Cardiac muscle cell (in vitro differentiated cells and primary cell): ENCODE measurements at regions not wholly inside any gene's neighbourhood (a gene's known extent, or its start where the extent isn't known, plus 50 kb on each side); places are given as distances from the start of the nearest gene placed in this dataset.
A peak's percentile ranks its signal among the peaks of the same experiment; 100 is the strongest.

Experiments used
- DNase-seq, 2 donors: peaks; one replicate each; pipeline versions ENCODE4 v3.0.0 to v3.0.0-alpha.2; 2010 to 2017; ENCODE audit warnings: low read depth in 1 of 2, low spot score in 1 of 2
- H3K27ac ChIP-seq: fragments of 200-600 bp; sonication (generic); 2 replicates; pipeline ENCODE4 v1.5.1; 2016
- H3K27me3 ChIP-seq: fragments of 200-600 bp; sonication (generic); 2 replicates; pipeline ENCODE4 v1.6.0; 2016; ENCODE audit warnings: control low read depth
- H3K36me3 ChIP-seq: fragments of 200-600 bp; sonication (generic); 2 replicates; pipeline ENCODE4 v1.5.1; 2016; ENCODE audit warnings: control low read depth
- H3K4me1 ChIP-seq: fragments of 200-600 bp; sonication (generic); 2 replicates; pipeline ENCODE4 v1.8.1; 2017; ENCODE audit warnings: low read depth, mild to moderate bottlenecking, mixed run types
- H3K4me3 ChIP-seq: fragments of 200-600 bp; sonication (generic); 2 replicates; pipeline ENCODE4 v1.5.1; 2016; ENCODE audit warnings: mild to moderate bottlenecking
- H3K9me3 ChIP-seq: fragments of 200-600 bp; sonication (generic); 2 replicates; pipeline ENCODE4 v1.5.1; 2017; ENCODE audit warnings: low read depth, mild to moderate bottlenecking, control low read depth
- CTCF ChIP-seq: IDR thresholded peaks from 2 replicates; pipeline ENCODE4 v1.5.1; 2012; ENCODE audit warnings: low read depth, mild to moderate bottlenecking, low read length

- no peak for TF ChIP-seq CTCF
- no peaks in the 10 kb centered on the region for H3K4me1 ChIP-seq
- H3K36me3 ChIP-seq: no peaks in the 10 kb centered on the region
- no peaks in the 10 kb centered on the region for H3K27me3 ChIP-seq
- H3K9me3 ChIP-seq: no peaks in the 10 kb centered on the region
- no peak overlapping the region for H3K27ac ChIP-seq
- H3K4me3 ChIP-seq: no peak overlapping the region
- DNase-seq: no peak
Observed at GRCh38 chr2:128793404-128793803, 474.7 kb upstream of the HS6ST1 start.

- no peak overlapping the region for H3K27ac ChIP-seq
- no peak overlapping the region for H3K4me3 ChIP-seq
- no peak for DNase-seq
- H3K27me3 ChIP-seq: no peaks in the 10 kb centered on the region
- no peak for TF ChIP-seq CTCF
- no peaks in the 10 kb centered on the region for H3K9me3 ChIP-seq
- no peaks in the 10 kb centered on the region for H3K4me1 ChIP-seq
- no peaks in the 10 kb centered on the region for H3K36me3 ChIP-seq
Observed at GRCh38 chr2:128794285-128794684, 475.6 kb upstream of the HS6ST1 start.

GRCh38 chr2:128796321-128796720 lies 477.7 kb upstream of the HS6ST1 start:
- H3K27me3 ChIP-seq: no peaks in the 10 kb centered on the region
- no peaks in the 10 kb centered on the region for H3K36me3 ChIP-seq
- H3K4me1 ChIP-seq: no peaks in the 10 kb centered on the region
- H3K27ac ChIP-seq: no peak overlapping the region
- no peak overlapping the region for H3K4me3 ChIP-seq
- no peak for DNase-seq
- TF ChIP-seq CTCF: no peak
- H3K9me3 ChIP-seq: no peaks in the 10 kb centered on the region

GRCh38 chr2:128797092-128797491 lies 478.4 kb upstream of the HS6ST1 start:
- peak in 1 of 2 donors; percentile 15 for DNase-seq
- Histone ChIP-seq H3K4me3 (no peak overlapping the region), H3K9me3 (no peaks in the 10 kb centered on the region), H3K36me3 (no peaks in the 10 kb centered on the region), H3K27me3 (no peaks in the 10 kb centered on the region), H3K4me1 (no peaks in the 10 kb centered on the region), H3K27ac (no peak overlapping the region)
- TF ChIP-seq CTCF: no peak

- Histone ChIP-seq H3K4me3 (no peak overlapping the region), H3K27me3 (no peaks in the 10 kb centered on the region), H3K9me3 (no peaks in the 10 kb centered on the region), H3K4me1 (no peaks in the 10 kb centered on the region), H3K36me3 (no peaks in the 10 kb centered on the region), H3K27ac (no peak overlapping the region)
- no peak for TF ChIP-seq CTCF
- no peak for DNase-seq
Observed at GRCh38 chr2:128797533-128797932, 478.9 kb upstream of the HS6ST1 start.

- H3K4me3 ChIP-seq: no peak overlapping the region
- no peaks in the 10 kb centered on the region for H3K27me3 ChIP-seq
- H3K36me3 ChIP-seq: no peaks in the 10 kb centered on the region
- no peak for TF ChIP-seq CTCF
- no peaks in the 10 kb centered on the region for H3K4me1 ChIP-seq
- no peaks in the 10 kb centered on the region for H3K9me3 ChIP-seq
- H3K27ac ChIP-seq: no peak overlapping the region
- DNase-seq: no peak
Observed at GRCh38 chr2:128797937-128798336, 479.3 kb upstream of the HS6ST1 start.
